HG03108 (cell line): ENCODE measurements at regions not wholly inside any gene's neighbourhood (a gene's known extent, or its start where the extent isn't known, plus 50 kb on each side); places are given as distances from the start of the nearest gene placed in this dataset.

Experiments used
- ATAC-seq: cut with Tn5 transposase; IDR thresholded peaks from one replicate; pipeline ENCODE4 v1.9.1; 2021; ENCODE audit warnings: moderate library complexity; ENCODE audit not compliant: unreplicated experiment

DNA sequence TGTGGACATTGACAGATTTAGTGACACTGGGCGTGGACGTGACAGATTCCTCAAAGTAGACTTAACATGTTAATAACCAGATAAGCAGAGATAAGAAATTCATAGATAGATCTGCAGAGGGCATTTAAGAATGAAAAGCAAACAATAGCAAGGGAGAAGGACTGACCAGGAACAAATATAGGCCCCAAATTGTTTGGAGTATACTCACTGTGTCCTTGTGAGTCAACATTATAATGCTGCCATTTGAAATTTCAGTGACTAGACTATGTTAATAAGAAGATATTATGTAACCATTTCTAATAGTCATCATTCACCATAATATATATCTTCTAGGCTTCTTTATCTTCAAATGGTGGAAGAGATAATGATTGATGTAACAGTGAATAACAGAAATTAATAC lies 78.1 kb upstream of the SLC38A11 start:
- no peak for ATAC-seq

DNA sequence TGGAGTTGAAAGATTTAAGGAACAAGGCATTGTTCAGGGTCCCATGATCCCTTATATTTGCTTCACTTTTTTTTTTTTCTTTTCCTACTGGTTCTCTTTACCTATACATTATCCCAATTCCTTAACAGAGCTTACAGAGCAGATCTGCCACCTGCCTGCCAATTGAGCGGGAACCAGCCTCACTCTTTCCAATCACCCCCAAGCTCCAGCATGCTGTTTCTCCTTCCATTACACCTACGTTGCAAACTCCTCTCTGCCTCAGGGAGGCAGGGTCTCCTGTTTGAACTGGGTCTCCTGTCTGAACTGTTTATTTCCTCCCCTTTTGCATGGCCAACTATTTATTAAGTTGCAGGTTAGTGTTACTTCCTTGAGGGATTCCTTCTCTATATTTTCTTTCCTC lies 77.2 kb upstream of the SLC38A11 start:
- ATAC-seq, result no peak

DNA sequence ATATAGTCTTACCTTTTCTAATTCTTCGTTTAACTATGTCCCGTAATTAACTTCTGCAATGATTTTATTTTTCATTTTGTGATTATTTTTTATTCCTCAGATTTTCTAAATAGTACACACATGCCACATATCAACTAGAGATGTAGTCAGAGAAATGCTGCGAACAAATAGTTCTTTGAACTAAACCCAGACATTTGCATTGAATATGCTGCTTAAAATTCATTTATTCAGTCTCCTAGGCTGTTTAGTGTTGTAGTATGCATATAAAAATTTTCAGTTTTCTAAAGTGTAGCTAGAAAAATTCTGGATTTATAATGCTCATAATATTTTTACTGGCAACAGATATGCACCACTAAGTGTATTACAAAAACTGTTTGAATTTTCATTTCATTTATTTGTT lies 68.9 kb upstream of the SLC38A11 start:
- ATAC-seq, result no peak

DNA sequence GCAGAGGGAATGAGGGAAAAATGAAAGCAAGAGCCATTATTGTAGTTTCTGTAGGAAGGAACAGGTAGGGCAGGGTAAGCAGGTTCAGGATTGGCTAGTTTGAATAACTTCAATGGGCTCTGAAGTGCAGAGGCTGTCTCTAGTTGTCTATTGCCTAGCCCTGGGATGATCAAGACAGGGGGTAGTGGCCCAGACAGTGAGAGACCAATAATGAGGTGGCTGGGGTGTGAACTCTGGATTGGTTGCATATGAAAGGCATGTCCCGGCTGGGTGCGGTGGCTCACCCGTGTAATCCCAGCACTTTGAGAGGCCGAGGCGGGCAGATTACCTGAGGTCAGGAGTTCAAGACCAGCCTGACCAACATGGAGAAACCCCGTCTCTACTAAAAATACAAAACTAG lies 67.5 kb upstream of the SLC38A11 start:
- no peak for ATAC-seq

DNA sequence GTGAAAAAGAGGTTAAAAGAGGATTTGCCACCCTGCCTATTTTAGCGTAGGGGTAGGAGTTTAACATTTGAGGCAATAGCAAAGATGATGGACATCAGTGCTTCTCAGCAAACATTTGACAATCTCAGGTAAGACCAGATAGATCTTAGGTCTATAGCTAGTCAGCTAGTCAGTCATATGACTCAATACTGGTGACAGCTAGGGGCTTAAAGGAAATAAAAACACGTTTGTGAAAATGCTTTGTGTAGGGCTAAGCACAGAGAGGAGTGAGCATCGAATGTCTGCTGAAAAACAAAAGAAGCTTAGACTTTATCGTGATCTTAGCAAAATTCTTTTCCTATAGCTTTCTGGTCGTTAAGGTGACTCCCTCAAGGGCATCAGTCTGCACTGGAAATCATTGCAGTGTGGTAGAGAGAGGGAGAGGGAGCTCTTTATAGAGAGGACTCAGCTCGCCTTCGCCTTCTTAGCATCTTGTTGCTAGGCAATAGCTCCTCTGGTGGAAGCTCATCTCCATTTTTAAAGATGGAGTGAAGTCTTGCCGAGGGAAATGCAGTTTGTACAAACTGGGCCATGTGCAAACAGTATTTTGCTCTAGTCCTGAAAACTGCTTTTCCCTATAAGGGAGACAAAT lies 62.8 kb upstream of the SLC38A11 start:
- no peak for ATAC-seq

DNA sequence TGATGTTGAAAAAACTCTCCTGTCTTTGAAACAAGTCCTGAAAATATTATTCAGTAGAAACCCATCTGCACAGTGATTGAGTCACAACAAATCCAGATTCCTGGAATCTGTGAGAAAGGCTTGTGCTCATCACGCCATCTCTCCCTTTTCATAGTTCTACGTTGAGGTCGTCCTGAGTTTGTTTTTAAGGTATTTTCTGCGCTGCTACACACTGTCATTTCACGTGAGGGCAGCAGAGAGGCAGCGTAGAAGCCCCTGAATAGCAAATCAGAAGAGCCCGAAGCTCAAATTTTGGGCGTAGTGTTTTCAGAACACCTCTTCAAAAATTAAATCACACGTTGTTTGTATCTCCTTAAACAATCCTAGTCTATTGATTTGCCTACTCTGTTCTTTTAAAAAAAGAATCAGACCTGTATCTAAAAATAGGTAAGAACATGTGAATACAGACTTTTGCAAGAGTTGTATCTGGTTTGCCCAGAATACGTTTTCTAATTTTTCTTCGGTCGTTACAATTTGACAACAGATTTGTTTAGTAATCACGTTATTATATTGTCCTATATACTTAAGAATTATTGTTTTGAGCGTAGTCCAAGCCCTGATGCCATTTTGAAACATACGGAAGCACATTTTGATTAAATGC lies 61.6 kb upstream of the SLC38A11 start:
- ATAC-seq, result peak; percentile 56

DNA sequence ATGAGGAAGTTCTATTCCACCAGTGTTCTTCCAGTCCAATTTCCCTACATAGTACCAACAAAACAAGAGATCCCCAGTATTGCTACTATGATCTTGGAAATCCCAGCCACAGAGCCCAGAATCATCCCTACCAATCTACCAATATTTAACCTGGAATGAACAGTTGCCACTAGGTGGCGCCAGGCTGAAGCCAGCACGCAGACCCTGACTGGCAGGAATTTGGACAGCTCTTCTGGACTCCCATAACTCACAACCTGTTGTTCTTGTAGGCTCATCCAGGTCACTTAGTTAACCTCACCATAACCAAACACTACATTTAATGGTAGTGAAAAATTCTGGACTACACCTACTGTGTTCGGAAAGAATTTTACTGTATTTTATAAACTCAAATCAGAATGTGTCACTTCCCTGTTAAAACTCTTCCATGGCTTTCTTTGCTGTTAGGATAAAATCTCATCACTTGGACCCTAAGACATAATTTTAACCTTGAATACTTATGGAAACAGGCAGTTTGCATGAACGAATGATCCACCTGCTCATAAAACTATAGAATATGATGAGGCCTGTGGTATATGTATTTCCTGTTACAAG lies 59.8 kb upstream of the SLC38A11 start:
- peak; percentile 58 for ATAC-seq

DNA sequence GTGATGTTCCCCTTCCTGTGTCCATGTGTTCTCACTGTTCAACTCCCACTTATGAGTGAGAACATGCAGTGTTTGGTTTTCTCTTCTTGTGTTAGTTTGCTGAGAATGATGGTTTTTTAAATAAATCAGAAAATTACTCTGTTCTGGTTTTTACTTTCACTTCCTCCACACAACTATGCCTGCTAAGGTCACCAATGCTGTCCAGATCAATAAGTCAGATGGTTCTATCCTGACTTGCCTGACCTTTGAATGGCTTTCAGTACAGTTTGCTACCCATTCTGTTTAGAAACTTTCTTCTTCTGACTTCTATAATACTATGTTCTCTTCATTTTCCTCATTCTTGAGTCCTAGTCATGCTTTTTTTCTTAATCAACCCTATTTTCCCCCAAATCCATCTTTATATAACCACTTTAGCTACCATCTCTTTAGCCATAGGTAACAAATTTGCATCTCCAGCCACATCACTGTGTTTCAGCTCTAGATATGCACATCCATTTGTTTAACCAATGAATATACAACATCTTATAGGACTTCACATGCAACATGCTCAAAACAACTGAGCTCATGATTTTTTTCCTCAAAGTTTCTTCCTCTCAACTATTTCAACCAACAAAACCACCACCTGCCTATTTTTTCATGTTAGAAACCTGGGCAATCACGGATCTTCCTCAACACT lies 58.8 kb upstream of the SLC38A11 start:
- ATAC-seq, result no peak

DNA sequence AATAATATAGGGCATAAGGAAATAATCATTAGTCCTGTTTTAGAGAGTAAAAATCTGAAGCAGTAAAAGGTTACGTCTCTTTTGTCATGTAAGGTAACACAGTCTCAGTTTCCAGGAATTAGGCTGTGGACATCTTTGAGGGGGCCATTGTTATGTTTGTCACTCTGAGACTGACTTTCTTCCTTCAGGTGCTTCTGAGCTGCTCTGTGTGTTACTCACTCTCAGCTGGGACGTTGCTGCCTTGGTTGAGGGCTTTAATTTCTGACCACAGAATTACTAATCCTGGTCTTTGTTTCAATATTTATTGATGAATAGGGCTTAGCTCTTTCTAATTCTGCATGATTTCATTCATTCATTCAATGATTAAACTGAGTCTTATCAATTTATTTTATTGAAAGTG lies 55.9 kb upstream of the SLC38A11 start:
- no peak for ATAC-seq

DNA sequence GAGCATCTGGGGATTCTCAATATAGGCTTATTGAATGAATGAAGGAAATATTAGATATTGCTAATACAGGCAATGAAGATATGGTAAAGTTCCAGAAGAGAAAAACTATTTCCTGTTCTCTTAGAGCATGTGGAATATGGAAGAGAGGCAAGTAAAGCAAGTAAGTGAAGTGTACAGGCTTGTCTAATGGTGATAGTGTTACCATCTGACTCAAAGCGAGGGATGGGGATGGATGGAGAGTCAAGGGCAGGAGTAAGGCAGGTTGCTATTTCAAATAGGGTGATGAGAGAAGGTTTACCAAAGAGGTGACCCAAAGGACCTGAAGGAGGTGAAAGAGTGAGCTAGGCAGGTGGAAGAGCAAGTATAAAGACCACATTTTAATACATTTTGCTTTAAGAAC lies 55.2 kb upstream of the SLC38A11 start:
- ATAC-seq, result no peak

DNA sequence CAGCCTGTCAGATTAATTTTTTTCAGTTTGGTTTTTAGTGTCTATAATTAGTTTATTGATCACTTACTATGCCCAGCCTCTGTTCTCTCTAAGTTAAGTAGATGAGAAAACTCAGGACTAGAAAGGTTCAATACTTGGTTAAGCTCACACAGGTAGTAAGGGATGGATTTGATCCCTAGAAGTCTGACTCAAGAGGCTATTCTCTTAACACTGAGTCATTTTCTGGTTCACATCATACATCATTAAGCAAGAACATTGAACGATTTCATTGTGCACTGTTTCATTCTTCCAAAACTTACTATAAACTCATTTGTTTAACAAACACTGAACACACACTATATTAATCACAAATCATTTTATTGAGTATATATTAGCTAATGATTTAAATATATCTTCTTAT lies 54.1 kb upstream of the SLC38A11 start:
- no peak for ATAC-seq

DNA sequence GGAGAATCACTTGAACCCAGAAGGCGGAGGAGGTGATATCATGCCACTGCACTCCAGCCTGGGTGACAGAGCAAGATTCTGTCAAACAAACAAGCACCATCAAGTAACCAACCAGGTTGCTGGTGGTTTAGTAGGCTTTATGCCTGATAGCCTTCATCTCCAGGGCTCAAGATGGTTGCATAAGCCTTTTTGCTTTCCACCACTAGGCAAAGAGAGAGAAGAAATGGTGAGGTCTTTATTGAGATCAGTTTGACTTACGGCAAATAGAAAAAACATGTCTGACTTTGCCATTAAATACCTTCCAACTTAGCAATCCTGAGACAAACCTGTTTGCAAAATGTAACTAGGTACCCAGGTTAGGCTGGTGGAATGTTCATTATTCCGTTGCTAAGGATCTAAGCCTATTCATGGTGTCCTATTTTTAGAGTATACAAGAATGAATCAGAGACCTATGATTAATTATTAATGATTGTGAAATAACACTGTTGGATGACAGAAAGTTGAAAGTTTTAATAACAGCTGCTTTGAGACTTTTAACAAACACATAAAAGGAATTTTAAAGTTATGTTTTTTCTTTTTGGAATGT lies 53.5 kb upstream of the SLC38A11 start:
- ATAC-seq, result no peak

DNA sequence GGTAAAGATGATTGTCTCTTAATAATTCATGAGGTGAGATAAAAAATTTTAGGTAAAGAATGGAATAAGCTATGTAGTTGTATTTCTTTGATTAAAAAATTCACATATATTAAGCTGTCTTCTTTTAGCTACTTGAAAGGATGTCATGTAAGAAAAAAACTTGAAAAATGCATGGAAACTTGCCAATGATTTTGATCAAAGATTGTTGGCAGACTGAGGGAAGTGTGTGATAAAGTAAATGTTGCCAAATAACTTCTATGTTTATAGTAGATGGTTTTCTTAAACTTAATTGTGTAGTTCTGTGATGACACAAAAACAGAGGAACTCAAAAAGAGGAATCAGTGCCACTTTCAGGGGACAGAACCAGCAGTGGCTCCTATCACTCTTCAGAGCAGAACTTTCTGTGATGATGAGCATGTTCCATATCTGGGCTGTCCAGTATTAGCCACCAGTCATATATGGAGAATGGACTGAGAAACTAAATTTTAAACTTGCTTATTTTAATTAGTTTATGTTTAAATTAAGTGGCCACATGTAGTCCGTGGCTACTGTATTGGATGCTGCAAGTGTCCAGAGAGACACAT lies 51.9 kb upstream of the SLC38A11 start:
- ATAC-seq, result no peak
